H1 (cell line): ENCODE measurements at regions not wholly inside any gene's neighbourhood (a gene's known extent, or its start where the extent isn't known, plus 50 kb on each side); places are given as distances from the start of the nearest gene placed in this dataset.

Source experiments
- CTCF ChIA-PET: fragments of 300-600 bp; sonication (Branson Sonifier 250); formaldehyde crosslinking; loops from one replicate; lab custom pipeline; 2021; ENCODE audit not compliant: partially characterized antibody; lab: Charles Lee
- POLR2A ChIA-PET: fragments of 300-600 bp; sonication (Branson Sonifier 250); formaldehyde crosslinking; loops from one replicate; lab custom pipeline; 2021; ENCODE audit warnings: inconsistent platforms; ENCODE audit not compliant: partially characterized antibody; lab: Charles Lee
- DNase-seq, 2 experiments: peaks; one replicate each; pipeline versions ENCODE4 v3.0.0 to v3.0.0-alpha.2; 2010 to 2022; ENCODE audit warnings: low spot score in 2 of 2, low read depth in 1 of 2, mixed read lengths in 1 of 2
- FAIRE-seq: peaks from 2 replicates; lab custom pipeline; 2011; peaks lifted over from hg19 to GRCh38; lab: Jason Lieb, UNC
- H2AFZ ChIP-seq: 2 replicates; pipeline ENCODE4 v1.8.1; 2012; ENCODE audit warnings: low read length, inconsistent platforms
- H2AK5ac ChIP-seq: 2 replicates; pipeline ENCODE4 v1.6.1; 2013; ENCODE audit warnings: low read depth, low read length
- H2BK120ac ChIP-seq: replicated peaks from 2 replicates; pipeline ENCODE3; 2013; ENCODE audit warnings: low read depth, low read length, inconsistent platforms
- H2BK12ac ChIP-seq: 2 replicates; pipeline ENCODE4 v1.6.1; 2013; ENCODE audit warnings: low read depth, low read length
- H2BK15ac ChIP-seq: 2 replicates; pipeline ENCODE4 v1.6.1; 2013; ENCODE audit warnings: low read length
- H2BK20ac ChIP-seq: 2 replicates; pipeline ENCODE4 v1.6.1; 2013; ENCODE audit warnings: low read length
- H2BK5ac ChIP-seq: 2 replicates; pipeline ENCODE4 v1.6.1; 2013; ENCODE audit warnings: low read depth, low read length
- H3K14ac ChIP-seq: 2 replicates; pipeline ENCODE4 v1.6.1; 2013; ENCODE audit warnings: inconsistent platforms; ENCODE audit not compliant: insufficient read length
- H3K18ac ChIP-seq: 2 replicates; pipeline ENCODE4 v1.6.1; 2013; ENCODE audit warnings: low read length; ENCODE audit errors: extremely low read depth
- H3K23ac ChIP-seq: 2 replicates; pipeline ENCODE4 v1.6.1; 2013; ENCODE audit warnings: inconsistent platforms; ENCODE audit not compliant: insufficient read length
- H3K23me2 ChIP-seq: 2 replicates; pipeline ENCODE4 v1.6.1; 2013; ENCODE audit warnings: low read depth, low read length
- H3K27ac ChIP-seq: 2 replicates; pipeline ENCODE4 v1.6.1; 2011; ENCODE audit warnings: low read depth, low read length, inconsistent platforms
- H3K27me3 ChIP-seq, 4 experiments: replicated peaks in 1 of 4; 1 replicate in 1 of 4; 2 replicates in 3 of 4; pipeline versions ENCODE4 v1.6.1 to v1.8.1; 2011 to 2013; ENCODE audit warnings: low read length in 3 of 4, mild to moderate bottlenecking in 3 of 4, inconsistent platforms in 2 of 4, mixed read lengths in 2 of 4, moderate library complexity in 1 of 4; ENCODE audit not compliant: control insufficient read depth in 3 of 4, insufficient read depth in 3 of 4; ENCODE audit errors: extremely low read depth in 1 of 4
- H3K36me3 ChIP-seq, 4 experiments: 2 replicates each; pipeline versions ENCODE4 v1.6.1 to v1.8.1; 2011 to 2013; ENCODE audit warnings: mild to moderate bottlenecking in 4 of 4, low read length in 3 of 4, moderate library complexity in 2 of 4, control low read depth in 1 of 4, inconsistent platforms in 1 of 4; ENCODE audit not compliant: insufficient read depth in 4 of 4, control insufficient read depth in 2 of 4
- H3K4ac ChIP-seq: replicated peaks from 2 replicates; pipeline ENCODE3; 2013; ENCODE audit warnings: low read length, low read depth, mixed read lengths, inconsistent platforms; ENCODE audit not compliant: insufficient read length
- H3K4me1 ChIP-seq, 4 experiments: replicated peaks in 1 of 4; 1 replicate in 1 of 4; 2 replicates in 3 of 4; pipeline versions ENCODE4 v1.6.1 to v1.8.1; 2011 to 2013; ENCODE audit warnings: low read length in 3 of 4, inconsistent platforms in 2 of 4, mixed read lengths in 1 of 4; ENCODE audit not compliant: insufficient read depth in 4 of 4, control insufficient read depth in 3 of 4
- H3K4me2 ChIP-seq, 2 experiments: 2 replicates each; pipeline versions ENCODE4 v1.6.1 to v1.8.1; 2011 to 2013; ENCODE audit warnings: low read depth in 2 of 2, low read length in 2 of 2, control low read depth in 1 of 2, inconsistent platforms in 1 of 2, mild to moderate bottlenecking in 1 of 2; ENCODE audit not compliant: insufficient read depth in 1 of 2
- H3K4me3 ChIP-seq, 4 experiments: fragments of 200-600, 300-600 bp in 1 of 4; sonication (generic), shearing (Covaris generic), sonication (Bioruptor Twin) in 1 of 4; 2 replicates each; pipeline versions ENCODE4 v1.5.1 to v1.8.1; 2011 to 2016; ENCODE audit warnings: low read length in 4 of 4, low read depth in 3 of 4, control low read depth in 2 of 4, inconsistent platforms in 2 of 4, mild to moderate bottlenecking in 2 of 4, mixed read lengths in 1 of 4, moderate library complexity in 1 of 4; ENCODE audit not compliant: insufficient read depth in 2 of 4; ENCODE audit errors: extremely low read depth in 1 of 4
- H3K56ac ChIP-seq: replicated peaks from 2 replicates; pipeline ENCODE3; 2013; ENCODE audit warnings: low read depth, mild to moderate bottlenecking, mixed read lengths, low read length, inconsistent platforms; ENCODE audit not compliant: insufficient read length
- H3K79me1 ChIP-seq: 2 replicates; pipeline ENCODE4 v1.6.1; 2013; ENCODE audit warnings: low read depth, low read length, control low read depth
- H3K79me2 ChIP-seq, 2 experiments: 2 replicates each; pipeline versions ENCODE4 v1.6.1 to v1.8.1; 2012 to 2013; ENCODE audit warnings: low read length in 2 of 2, mild to moderate bottlenecking in 2 of 2, inconsistent platforms in 1 of 2; ENCODE audit not compliant: insufficient read depth in 2 of 2, control insufficient read depth in 1 of 2
- H3K9ac ChIP-seq, 4 experiments: replicated peaks in 1 of 4; 1 replicate in 1 of 4; 2 replicates in 3 of 4; pipeline versions ENCODE4 v1.6.1 to v1.8.1; 2011 to 2013; ENCODE audit warnings: low read depth in 3 of 4, low read length in 3 of 4, control low read depth in 2 of 4, mild to moderate bottlenecking in 2 of 4, moderate library complexity in 2 of 4, inconsistent platforms in 1 of 4; ENCODE audit errors: extremely low read depth in 1 of 4
- H3K9me3 ChIP-seq, 2 experiments: 2 replicates each; pipeline versions ENCODE4 v1.6.1 to v1.8.1; 2012 to 2013; ENCODE audit warnings: mild to moderate bottlenecking in 2 of 2, moderate library complexity in 2 of 2, control low read depth in 1 of 2, inconsistent platforms in 1 of 2, low read depth in 1 of 2, low read length in 1 of 2, mixed read lengths in 1 of 2; ENCODE audit not compliant: insufficient read depth in 2 of 2
- H4K20me1 ChIP-seq, 2 experiments: replicated peaks in 1 of 2; 2 replicates each; pipeline versions ENCODE3 to v1.8.1; 2011 to 2013; ENCODE audit warnings: inconsistent platforms in 2 of 2, low read length in 2 of 2, mild to moderate bottlenecking in 1 of 2; ENCODE audit not compliant: insufficient read depth in 2 of 2, control insufficient read depth in 1 of 2
- H4K5ac ChIP-seq: 2 replicates; pipeline ENCODE4 v1.6.1; 2013; ENCODE audit warnings: low read length, low read depth, mixed read lengths, inconsistent platforms; ENCODE audit not compliant: insufficient read length
- H4K8ac ChIP-seq: 2 replicates; pipeline ENCODE4 v1.8.0; 2013; ENCODE audit warnings: mild to moderate bottlenecking, moderate library complexity, low read length, inconsistent platforms; ENCODE audit not compliant: insufficient read depth; ENCODE audit errors: extremely low read depth
- H4K91ac ChIP-seq: replicated peaks from 2 replicates; pipeline ENCODE3; 2013; ENCODE audit warnings: low read length, mixed read lengths, inconsistent platforms; ENCODE audit not compliant: insufficient read length
- EZH2 ChIP-seq: fragments of 200-600 bp; sonication (generic); IDR thresholded peaks from 2 replicates; pipeline ENCODE4 v1.7.1; 2012; ENCODE audit warnings: low read depth, mild to moderate bottlenecking, moderate library complexity, low read length, inconsistent platforms; ENCODE audit not compliant: severe bottlenecking
- KDM4A ChIP-seq: IDR thresholded peaks from one replicate; pipeline ENCODE4 v1.7.1; 2012; ENCODE audit warnings: low read depth, mild to moderate bottlenecking, moderate library complexity, low read length, inconsistent platforms; ENCODE audit not compliant: severe bottlenecking
- POU5F1 ChIP-seq: IDR thresholded peaks from 2 replicates; pipeline ENCODE4 v1.6.1; 2011; ENCODE audit warnings: low read depth, mild to moderate bottlenecking, low read length, moderate library complexity
- SIN3A ChIP-seq, 2 experiments: IDR thresholded peaks in 1 of 2; conservative IDR thresholded peaks in 1 of 2; 2 replicates each; pipeline ENCODE4 v1.6.1; 2011 to 2012; ENCODE audit warnings: low read length in 2 of 2, improper control_type of control experiment in 1 of 2, low read depth in 1 of 2, mild to moderate bottlenecking in 1 of 2
- WGBS, 2 experiments: shearing (Covaris generic) in 1 of 2; methylation state at CpG; one replicate each; pipeline versions ENCODE4 v1.1.6 to v1.1.7; 2013 to 2015; ENCODE audit warnings: low lambda C conversion rate in 2 of 2, mixed read lengths in 2 of 2, inconsistent platforms in 1 of 2, low coverage in 1 of 2, missing lambda C conversion rate in 1 of 2; ENCODE audit not compliant: insufficient replicate concordance in 2 of 2, insufficient coverage in 1 of 2, insufficient read length in 1 of 2; ENCODE audit errors: extremely low coverage in 1 of 2, missing lambda C conversion rate in 1 of 2; 5-methylcytosine and 5-hydroxymethylcytosine counted together

DNA sequence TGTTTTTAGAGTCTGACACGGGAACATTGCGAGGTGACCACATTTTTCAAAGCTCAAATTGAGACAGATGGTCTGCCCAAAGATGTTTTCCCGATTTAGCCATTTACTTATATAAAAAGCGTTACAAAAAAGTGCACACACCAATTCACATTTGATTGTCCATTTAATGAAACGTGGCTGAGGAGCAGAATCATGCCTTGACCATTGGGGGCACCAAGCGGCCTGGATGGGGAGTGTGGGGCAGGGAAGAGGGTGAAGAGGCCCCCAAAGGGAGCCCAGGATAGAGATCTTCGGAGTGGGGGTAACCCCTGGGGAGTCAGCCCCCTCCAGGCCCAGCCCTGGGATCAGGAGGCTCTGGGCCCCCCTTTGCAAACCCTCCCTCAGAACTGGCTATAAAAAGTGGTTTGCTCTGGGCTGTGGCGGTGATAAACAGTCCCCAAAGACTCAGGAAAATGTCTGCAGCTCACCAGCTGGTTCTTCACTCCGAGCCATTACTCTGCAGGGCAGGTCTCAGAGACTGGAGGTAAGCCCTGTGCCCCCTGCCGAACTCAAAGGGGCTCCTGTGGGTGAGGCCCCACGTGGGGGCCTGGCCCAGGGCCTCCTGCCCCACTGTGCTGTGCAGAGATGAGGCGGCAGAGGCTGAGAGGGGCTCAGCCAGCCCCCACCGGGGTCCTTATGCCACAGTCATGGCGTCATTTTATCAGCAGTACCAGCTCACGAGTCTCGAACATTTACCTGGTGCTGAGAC, 105.9 kb upstream of the SEC14L1 start:
- WGBS, 2 experiments = 83% methylated on average over 16 of the region's 16 CpGs; no CpG with 5 or more reads in 1 of the 2 experiments
- CTCF ChIA-PET = interaction anchor here (0.9 to 5.3 kb wide), 3 partner anchors 22 to 167 kb away, joined by 3 to 25 read pairs (median 4); no protein-coding TSS in a partner anchor
- H3K4ac ChIP-seq = no peak overlapping the region

More for the DNA sequence above, 105.9 kb upstream of the SEC14L1 start:
- Histone ChIP-seq H3K23ac (no peak overlapping the region), H3K27me3 (no peaks in the 10 kb centered on the region), H2BK120ac (no peak overlapping the region), H3K56ac (no peak overlapping the region), H3K23me2 (no peaks in the 10 kb centered on the region), H3K14ac (no peak overlapping the region), H2BK5ac (no peak overlapping the region), H3K79me2 (no peaks in the 10 kb centered on the region), H4K8ac (no peak overlapping the region), H2AFZ (no peak overlapping the region), H3K79me1 (no peaks in the 10 kb centered on the region), H4K20me1 (no peaks in the 10 kb centered on the region), H3K4me3 (no peak overlapping the region), H3K36me3 (no peaks in the 10 kb centered on the region), H2AK5ac (no peak overlapping the region), H2BK12ac (no peak overlapping the region), H2BK20ac (no peak overlapping the region), H3K18ac (no peak overlapping the region), H3K4me2 (no peak overlapping the region), H3K4me1 (no peaks in the 10 kb centered on the region), H3K27ac (no peak overlapping the region), H2BK15ac (no peak overlapping the region), H3K9me3 (peaks cover 2 to 6% of the 10 kb centered on the region in 2 experiments; a peak in 3 of 4 replicates), H4K91ac (no peak overlapping the region), H4K5ac (no peak overlapping the region), H3K9ac (no peak overlapping the region)
- FAIRE-seq (no peak), DNase-seq (no peak)
- POLR2A ChIA-PET = no interaction called here
- TF ChIP-seq KDM4A (no peak), SIN3A (conservative IDR thresholded peaks at IDR 0.05 in 1 of 2, IDR thresholded peaks at IDR 0.05 in 1 of 2; ENCODE audit: low read depth in 1 of 2, low read length in 2 of 2) (no peak), POU5F1 (no peak), EZH2 (no peak)
